Activated naive CD8-positive, alpha-beta T cell treated with anti-CD3 and anti-CD28 coated beads for 36 hours (primary cell): ENCODE measurements at regions not wholly inside any gene's neighbourhood (a gene's known extent, or its start where the extent isn't known, plus 50 kb on each side); places are given as distances from the start of the nearest gene placed in this dataset.
A peak's percentile ranks its signal among the peaks of the same experiment; 100 is the strongest.

ENCODE experiments used
- DNase-seq: peaks from one replicate; pipeline ENCODE4 v3.0.0; 2021
- H3K27ac Mint-ChIP-seq: one replicate; pipeline ENCODE4 v1.8.0; 2022; ENCODE audit warnings: mild to moderate bottlenecking, moderate library complexity, mixed read lengths
- H3K27me3 Mint-ChIP-seq: one replicate; pipeline ENCODE4 v1.8.0; 2022; ENCODE audit warnings: mild to moderate bottlenecking, mixed read lengths
- H3K36me3 Mint-ChIP-seq: one replicate; pipeline ENCODE4 v1.8.0; 2021; ENCODE audit warnings: mild to moderate bottlenecking, mixed read lengths
- H3K4me1 Mint-ChIP-seq: one replicate; pipeline ENCODE4 v1.8.0; 2021; ENCODE audit warnings: mixed read lengths
- H3K4me3 Mint-ChIP-seq: one replicate; pipeline ENCODE4 v1.8.0; 2022; ENCODE audit warnings: mild to moderate bottlenecking, moderate library complexity, mixed read lengths
- H3K9me3 Mint-ChIP-seq: one replicate; pipeline ENCODE4 v1.8.0; 2022; ENCODE audit warnings: mixed read lengths

DNA sequence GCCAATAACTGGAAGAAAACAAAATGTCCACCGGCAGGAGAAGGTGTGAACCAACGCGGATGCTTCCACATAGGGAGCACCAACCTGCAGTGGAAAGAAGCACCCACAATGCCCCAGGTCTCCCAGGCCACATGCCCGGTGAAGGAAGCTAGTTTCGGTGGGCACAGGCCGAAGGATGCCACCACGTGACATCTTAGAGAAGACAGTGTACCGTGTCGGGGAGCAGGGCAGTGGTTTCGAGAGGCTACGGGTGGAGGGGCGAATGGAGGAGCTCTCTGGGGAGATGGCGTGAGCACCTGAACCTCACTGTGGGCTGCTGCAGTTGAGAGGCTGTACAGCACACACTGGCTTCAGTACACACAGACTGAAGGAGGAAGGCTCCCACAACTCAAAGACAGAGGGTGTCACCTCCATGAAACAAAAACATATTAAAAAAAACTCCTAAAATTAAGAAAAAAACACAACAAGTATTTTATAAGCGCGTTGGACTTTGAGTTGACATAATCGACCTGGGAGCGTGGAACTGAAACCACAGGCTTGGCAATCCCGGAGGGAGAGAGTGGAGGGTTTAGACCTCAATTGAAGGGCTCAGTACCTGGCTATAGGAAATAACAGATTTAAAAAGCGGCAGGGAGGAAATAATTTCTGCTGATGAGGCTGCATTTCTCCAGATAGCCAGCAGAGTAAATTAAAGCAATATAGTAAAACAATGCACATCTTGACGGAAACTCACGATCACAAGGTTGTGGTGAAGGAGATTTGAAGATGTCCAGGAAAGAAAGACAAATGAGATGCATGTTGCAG, 160.1 kb downstream of the RTP5 start:
- Mint-ChIP-seq H3K27me3 (no peaks in the 10 kb centered on the region), H3K36me3 (peaks cover 21% of the 10 kb centered on the region), H3K9me3 (peaks cover 8% of the 10 kb centered on the region), H3K4me1 (peaks cover 40% of the 10 kb centered on the region), H3K4me3 (no peak overlapping the region), H3K27ac (no peak overlapping the region)
- no peak for DNase-seq

DNA sequence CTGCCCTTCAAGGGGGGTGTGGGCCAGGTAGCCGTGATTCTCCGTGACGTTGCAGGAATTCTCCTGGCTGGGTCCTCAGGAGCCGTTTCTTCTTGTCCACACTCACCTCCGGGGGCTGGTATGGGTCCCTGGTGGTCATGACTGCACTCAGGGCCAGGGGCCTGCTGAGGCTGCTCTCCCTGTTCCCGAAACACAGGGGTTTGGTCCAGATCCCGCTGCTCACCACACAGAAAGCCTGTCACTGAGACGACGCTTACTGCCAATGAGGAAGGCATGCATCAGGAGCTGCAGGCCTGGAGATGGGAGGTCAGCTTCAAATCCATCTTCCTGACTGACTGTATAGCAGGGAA, 160.7 kb downstream of the RTP5 start:
- H3K36me3 Mint-ChIP-seq = peaks cover 16% of the 10 kb centered on the region
- H3K4me1 Mint-ChIP-seq = peaks cover 40% of the 10 kb centered on the region
- H3K9me3 Mint-ChIP-seq = peaks cover 7% of the 10 kb centered on the region
- no peaks in the 10 kb centered on the region for H3K27me3 Mint-ChIP-seq
- no peak overlapping the region for H3K27ac Mint-ChIP-seq
- DNase-seq = no peak
- no peak overlapping the region for H3K4me3 Mint-ChIP-seq

DNA sequence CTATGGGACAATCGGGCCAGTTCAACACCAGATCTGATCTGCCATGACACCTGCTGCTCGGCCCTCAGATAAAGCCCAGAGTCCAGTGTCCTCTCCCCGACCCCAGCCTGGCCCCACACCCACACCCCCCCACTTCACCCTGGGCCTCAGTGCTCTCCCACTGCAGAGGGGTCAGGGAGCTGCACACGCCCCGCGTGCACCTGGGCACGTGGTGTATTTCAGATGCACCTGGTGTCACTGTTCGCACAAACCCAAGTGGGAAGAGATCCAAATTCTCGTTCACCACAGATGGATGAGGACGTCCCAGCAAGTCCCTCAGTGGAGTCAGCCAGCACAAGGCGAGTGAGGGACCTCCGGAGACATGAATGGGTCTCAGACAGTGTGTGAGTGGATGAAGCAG, 161.3 kb downstream of the RTP5 start:
- H3K27me3 Mint-ChIP-seq = no peaks in the 10 kb centered on the region
- peaks cover 40% of the 10 kb centered on the region for H3K4me1 Mint-ChIP-seq
- peaks cover 7% of the 10 kb centered on the region for H3K9me3 Mint-ChIP-seq
- H3K27ac Mint-ChIP-seq = peak overlapping the region; percentile 4
- H3K36me3 Mint-ChIP-seq = peaks cover 13% of the 10 kb centered on the region
- no peak for DNase-seq
- peak overlapping the region; percentile 74 for H3K4me3 Mint-ChIP-seq

DNA sequence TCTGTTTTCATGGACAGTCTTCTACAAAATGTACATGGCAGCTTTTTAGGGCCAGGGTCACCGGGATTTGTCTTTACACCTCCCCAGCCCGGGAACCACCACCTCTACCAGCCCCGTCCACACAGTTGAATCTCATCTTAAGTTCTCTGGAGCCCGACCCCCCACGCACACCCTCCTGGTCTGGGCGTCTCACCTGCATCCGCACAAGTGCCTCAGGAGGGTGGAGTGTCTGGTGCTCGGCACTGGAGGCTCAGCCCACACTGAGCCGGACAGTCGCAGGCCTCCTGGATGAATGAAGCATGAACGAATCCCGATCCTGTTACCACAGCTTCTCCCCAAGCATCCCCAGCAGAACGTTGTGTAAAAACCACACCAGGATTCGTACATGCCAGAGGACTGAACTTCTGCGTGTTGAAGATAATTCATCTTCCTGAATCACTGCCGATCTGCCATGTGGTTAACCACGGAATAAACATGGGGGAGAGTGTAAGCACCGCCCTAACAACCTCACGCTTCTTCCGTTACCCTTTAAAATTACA, 162.0 kb downstream of the RTP5 start:
- Mint-ChIP-seq H3K27me3 (no peaks in the 10 kb centered on the region), H3K27ac (peak overlapping the region; percentile 69), H3K9me3 (peaks cover 7% of the 10 kb centered on the region), H3K4me3 (peak overlapping the region; percentile 74), H3K36me3 (peaks cover 13% of the 10 kb centered on the region), H3K4me1 (peaks cover 40% of the 10 kb centered on the region)
- DNase-seq = peak; percentile 47

DNA sequence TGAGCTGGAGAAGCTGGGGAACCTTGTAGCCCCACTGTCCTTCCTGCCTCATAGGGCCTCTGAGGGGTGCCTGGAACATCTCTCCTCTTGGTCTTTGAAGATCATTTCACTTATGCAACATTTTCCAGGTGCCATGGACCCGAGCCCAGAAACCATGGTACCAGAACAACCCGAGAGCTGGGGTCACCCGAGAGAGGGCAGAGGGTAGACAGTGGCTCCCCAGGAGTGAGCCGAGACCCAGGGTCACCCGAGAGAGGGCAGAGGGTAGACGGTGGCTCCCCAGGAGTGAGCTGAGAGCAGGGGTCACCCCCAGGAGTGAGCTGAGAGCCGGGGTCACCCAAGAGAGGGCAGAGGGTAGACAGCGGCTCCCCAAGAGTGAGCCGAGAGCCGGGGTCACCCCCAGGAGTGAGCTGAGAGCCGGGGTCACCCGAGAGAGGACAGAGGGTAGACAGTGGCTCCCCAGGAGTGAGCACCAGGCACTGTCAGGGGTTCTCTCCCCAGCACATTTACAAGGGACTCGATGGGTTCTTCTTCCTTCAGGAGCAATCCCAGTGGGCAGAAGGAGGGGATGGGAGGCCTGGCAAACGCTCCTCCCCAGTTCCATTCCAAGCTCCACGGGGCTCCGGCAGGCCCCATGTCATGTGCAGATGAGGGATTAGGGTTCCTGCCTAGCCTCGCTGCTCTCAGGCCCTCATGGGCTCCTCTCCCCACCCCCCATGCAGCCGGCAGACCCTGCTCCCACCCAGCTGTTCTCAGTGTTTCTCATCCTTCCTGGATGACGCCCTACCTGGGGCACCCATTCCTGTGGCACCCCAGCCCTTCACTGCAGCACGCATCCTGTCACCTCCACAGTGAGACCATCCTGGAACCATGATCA, 163.5 kb downstream of the RTP5 start:
- H3K9me3 Mint-ChIP-seq = peaks cover 4% of the 10 kb centered on the region
- peaks cover 8% of the 10 kb centered on the region for H3K36me3 Mint-ChIP-seq
- H3K4me3 Mint-ChIP-seq = no peak overlapping the region
- no peak overlapping the region for H3K27ac Mint-ChIP-seq
- peaks cover 40% of the 10 kb centered on the region for H3K4me1 Mint-ChIP-seq
- no peak for DNase-seq
- no peaks in the 10 kb centered on the region for H3K27me3 Mint-ChIP-seq

DNA sequence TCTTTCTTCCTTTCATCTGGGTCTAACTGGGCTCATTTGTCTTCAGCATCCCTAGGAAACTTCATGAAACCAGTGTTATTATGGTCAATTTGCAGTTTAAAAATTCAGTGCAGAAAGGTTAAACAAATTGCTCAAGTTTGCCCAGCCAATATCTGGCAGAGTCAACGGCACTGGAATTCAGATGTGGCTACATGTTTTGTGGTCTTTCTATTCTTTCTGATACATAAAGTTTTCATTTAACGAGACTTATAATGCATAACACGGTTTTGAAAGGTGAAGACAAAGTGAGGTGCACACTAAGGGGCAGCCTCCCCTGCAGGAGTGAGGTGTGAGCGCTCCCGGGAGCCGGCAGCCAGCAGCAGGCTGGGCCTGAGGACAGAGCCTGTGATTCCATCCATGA, 164.6 kb downstream of the RTP5 start:
- no peaks in the 10 kb centered on the region for H3K9me3 Mint-ChIP-seq
- H3K27ac Mint-ChIP-seq = no peak overlapping the region
- no peak for DNase-seq
- H3K4me1 Mint-ChIP-seq = peaks cover 37% of the 10 kb centered on the region
- H3K4me3 Mint-ChIP-seq = no peak overlapping the region
- H3K27me3 Mint-ChIP-seq = no peaks in the 10 kb centered on the region
- peaks cover 2% of the 10 kb centered on the region for H3K36me3 Mint-ChIP-seq

DNA sequence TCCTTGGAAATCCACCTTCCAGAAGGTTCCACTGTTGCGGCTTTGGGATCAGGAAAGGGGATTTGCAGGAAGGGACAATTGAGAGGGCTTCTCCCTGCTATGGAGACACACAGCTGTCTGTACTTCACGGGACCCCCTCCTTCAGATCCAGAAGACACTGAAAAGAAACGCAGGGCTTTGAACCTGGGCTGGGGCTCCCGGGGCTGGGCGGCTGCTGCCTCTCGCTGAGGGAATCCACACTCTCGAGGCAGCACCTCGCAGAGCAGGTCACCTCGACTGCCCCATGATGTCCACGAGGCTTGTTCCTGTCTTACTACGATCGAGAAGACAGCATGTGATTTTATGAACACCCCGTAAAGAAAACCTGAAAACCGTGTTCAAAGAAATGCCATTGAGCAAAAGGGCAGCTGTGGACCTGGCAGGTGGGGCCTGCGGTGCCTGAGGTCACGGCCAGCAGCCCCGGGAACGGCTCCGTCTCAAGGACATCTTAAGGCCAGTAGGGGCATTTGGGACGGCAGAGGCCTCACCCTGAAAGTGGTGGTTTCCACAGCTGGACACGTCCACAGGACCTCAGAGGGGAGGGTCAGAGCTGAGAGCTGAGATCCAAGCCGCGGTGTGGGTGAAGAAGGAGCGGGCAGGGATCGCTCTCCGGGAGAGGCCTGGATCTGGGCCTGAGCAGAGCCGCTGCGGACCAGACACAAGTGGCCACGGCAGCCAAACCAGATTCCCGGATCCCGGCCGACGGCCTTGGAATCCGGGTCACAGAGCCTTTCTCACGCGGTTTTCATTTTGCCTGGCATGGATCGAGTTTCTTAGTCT, 165.7 kb downstream of the RTP5 start:
- Mint-ChIP-seq H3K4me1 (peaks cover 30% of the 10 kb centered on the region), H3K36me3 (no peaks in the 10 kb centered on the region), H3K9me3 (no peaks in the 10 kb centered on the region), H3K4me3 (no peak overlapping the region), H3K27ac (no peak overlapping the region), H3K27me3 (peaks cover 3% of the 10 kb centered on the region)
- no peak for DNase-seq

DNA sequence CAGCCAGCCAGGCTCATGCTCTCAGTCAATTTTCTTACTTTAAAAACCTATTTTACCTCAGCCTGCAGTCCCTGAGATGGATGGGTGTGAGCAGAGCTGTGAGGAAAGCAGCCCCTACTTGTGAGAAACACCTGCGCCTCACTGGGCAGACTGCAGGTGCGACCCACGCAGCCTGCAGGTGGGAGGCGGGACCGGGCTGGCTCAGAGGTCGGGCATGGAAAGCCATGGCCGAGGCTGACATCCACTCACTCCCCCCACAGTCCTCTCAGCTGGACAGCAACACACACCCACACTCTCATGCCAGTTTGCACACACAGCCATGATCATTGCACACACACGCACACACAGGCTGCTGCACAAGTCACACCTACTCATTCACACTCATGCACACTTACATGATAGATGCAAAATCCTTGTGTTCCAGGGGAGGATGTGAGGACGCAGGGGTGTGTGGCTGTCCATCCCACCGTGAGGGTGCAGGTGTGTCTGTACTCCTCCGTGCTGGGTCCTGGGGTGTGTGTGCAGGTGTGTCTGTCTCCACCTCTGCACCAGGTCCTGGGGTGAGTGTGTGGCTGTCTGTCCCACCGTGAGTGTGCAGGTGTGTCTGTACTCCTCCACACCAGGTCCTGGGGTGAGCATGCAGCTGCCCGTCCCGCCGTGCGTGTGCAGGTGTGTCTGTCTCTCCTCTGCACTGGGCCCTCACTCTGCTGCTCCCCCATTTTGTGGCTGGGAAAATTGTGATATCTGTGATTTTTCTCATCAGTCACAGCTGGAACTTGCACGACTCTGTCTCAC, 166.5 kb downstream of the RTP5 start:
- Mint-ChIP-seq H3K36me3 (no peaks in the 10 kb centered on the region), H3K9me3 (no peaks in the 10 kb centered on the region), H3K27me3 (peaks cover 3% of the 10 kb centered on the region), H3K4me1 (peaks cover 23% of the 10 kb centered on the region), H3K4me3 (no peak overlapping the region), H3K27ac (no peak overlapping the region)
- no peak for DNase-seq

DNA sequence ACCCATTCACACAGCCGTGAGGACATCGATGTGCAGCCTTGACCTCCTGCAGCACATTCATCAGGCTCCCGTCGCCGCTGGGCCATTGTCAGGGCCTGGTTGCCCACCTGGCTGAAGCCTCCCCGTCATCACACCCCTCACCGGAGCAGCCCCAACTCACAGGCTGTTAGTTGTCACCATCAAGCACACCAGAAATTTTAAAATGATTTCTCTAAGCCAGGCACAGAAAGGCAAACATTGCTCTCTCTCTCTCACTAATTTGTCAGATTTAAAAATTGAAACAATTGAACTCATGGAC, 167.1 kb downstream of the RTP5 start:
- H3K4me1 Mint-ChIP-seq = peaks cover 18% of the 10 kb centered on the region
- H3K4me3 Mint-ChIP-seq = no peak overlapping the region
- H3K36me3 Mint-ChIP-seq = no peaks in the 10 kb centered on the region
- no peak overlapping the region for H3K27ac Mint-ChIP-seq
- H3K27me3 Mint-ChIP-seq = peaks cover 3% of the 10 kb centered on the region
- no peaks in the 10 kb centered on the region for H3K9me3 Mint-ChIP-seq
- DNase-seq = no peak

DNA sequence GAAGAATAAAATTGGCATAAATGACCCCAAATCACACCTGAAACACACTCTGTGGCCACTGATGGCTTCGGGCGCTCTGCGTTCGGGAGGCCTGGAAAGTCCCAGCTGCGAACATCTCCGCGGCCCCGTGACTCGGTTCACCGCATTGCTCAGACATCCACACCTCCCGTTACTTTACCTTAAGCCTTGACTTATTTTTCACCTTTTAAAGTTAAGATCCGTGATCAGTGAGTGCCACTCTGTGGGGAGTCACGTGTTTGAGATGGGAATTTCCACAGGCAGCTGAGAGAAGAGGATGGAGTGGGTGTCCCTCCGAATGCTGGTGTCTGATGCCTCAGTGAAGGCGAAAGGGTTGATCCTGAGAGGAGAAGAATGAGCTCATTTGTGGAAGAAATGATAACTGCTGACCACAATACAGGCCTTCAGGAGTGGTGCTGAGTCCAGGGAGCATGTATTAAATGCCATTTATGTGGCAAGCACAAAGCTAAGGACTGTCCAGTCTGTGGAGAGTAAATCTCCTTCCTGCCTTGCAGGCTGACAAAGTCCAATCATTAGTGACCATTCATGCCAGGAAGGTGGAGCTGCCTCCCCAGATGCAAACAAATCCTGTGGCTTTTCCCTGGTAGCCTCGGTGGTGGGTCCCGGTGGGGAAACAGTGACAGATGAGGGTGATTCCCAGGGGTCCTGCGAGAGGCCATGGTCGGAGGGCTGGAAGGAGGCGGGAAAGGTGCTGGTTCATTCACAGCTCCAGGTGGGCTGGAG, 168.8 kb downstream of the RTP5 start:
- Mint-ChIP-seq H3K27ac (no peak overlapping the region), H3K4me1 (peaks cover 4% of the 10 kb centered on the region), H3K27me3 (peaks cover 9% of the 10 kb centered on the region), H3K4me3 (no peak overlapping the region), H3K36me3 (no peaks in the 10 kb centered on the region), H3K9me3 (no peaks in the 10 kb centered on the region)
- no peak for DNase-seq

DNA sequence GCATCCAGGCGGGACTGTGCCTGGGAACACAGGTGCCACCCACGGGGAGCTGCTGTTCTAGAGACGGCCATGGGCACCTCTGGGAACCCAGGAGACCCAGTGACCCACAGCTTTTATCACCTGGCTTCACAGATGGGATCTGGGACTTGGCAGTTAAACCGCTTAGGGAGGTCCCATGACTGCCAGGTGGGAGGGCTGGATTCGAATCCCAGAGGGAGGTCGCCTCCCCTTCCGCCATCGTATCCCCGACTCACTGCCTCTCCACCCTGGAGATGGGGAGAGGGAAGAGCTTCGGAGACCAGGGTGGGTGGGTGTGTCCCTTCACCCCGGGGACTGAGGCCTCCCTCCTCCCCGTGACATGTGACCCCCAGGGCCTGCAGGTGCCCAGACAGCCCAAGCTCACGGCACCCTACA, 169.4 kb downstream of the RTP5 start:
- Mint-ChIP-seq H3K27ac (no peak overlapping the region), H3K27me3 (peaks cover 15% of the 10 kb centered on the region), H3K4me3 (no peak overlapping the region), H3K4me1 (no peaks in the 10 kb centered on the region), H3K9me3 (no peaks in the 10 kb centered on the region), H3K36me3 (no peaks in the 10 kb centered on the region)
- no peak for DNase-seq

DNA sequence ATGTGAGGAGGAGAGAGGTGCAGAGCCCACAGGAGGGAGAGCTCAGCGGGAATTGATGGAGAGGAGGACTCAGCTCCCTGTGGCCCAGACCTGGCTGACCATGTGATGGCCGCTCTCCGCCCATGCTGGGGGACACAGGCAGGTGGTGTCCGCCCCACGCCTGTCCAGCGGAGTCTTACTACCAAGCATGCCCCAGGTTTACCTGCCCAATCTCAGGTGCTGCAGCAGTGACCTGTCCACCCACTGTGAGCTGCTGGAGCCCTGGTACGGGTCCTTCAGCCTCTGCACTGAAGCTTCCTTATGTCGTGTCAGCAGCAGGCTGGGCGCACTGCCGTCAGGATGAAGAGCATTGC, 170.8 kb downstream of the RTP5 start:
- H3K4me1 Mint-ChIP-seq = no peaks in the 10 kb centered on the region
- no peak for DNase-seq
- no peak overlapping the region for H3K27ac Mint-ChIP-seq
- no peaks in the 10 kb centered on the region for H3K9me3 Mint-ChIP-seq
- H3K36me3 Mint-ChIP-seq = no peaks in the 10 kb centered on the region
- no peak overlapping the region for H3K4me3 Mint-ChIP-seq
- H3K27me3 Mint-ChIP-seq = peaks cover 18% of the 10 kb centered on the region

DNA sequence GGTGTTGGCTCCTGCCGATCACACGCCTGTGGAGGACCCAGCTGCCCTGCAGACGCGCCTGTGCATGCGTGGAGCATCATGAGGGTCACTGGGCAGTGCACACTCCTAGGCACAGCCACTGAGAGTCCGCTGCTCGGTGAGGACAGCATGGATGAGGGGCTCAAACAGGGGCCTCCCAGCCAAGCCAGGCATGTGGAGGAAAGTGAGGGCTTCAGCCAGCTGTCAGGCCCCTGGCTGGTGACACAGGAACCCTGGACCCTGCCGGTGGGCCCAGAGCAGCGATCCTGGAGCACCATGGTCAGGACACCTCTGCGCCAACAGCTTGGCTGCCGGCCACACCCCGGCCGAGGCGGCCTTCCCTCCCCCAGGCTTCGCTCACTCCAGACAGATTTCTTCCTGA, 171.2 kb downstream of the RTP5 start:
- Mint-ChIP-seq H3K4me3 (no peak overlapping the region), H3K27me3 (peaks cover 18% of the 10 kb centered on the region), H3K9me3 (no peaks in the 10 kb centered on the region), H3K36me3 (no peaks in the 10 kb centered on the region), H3K27ac (no peak overlapping the region), H3K4me1 (no peaks in the 10 kb centered on the region)
- DNase-seq = no peak

DNA sequence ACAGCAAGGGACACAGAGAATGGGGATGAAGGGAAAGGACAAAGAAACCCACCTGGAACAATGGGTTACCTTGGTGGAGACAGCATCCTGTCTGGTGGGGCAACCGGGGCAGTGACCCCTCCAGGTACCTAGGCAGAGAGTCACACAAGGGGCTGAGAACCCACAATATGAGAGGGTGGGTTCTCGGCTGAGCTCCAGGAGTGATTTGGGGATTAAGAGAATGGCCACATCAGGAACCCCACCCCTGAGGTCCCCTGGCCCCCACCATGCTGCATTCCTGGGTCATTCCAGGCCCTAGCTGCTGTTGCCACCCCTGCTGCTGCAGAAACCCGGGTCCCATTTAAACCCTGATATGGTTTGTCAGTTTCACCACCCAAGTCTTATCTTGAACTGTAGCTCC, 172.3 kb downstream of the RTP5 start:
- H3K4me1 Mint-ChIP-seq = no peaks in the 10 kb centered on the region
- no peak for DNase-seq
- H3K9me3 Mint-ChIP-seq = no peaks in the 10 kb centered on the region
- H3K27me3 Mint-ChIP-seq = peaks cover 22% of the 10 kb centered on the region
- H3K27ac Mint-ChIP-seq = no peak overlapping the region
- no peak overlapping the region for H3K4me3 Mint-ChIP-seq
- no peaks in the 10 kb centered on the region for H3K36me3 Mint-ChIP-seq
